Right lobe of liver (tissue), 4 donors: ENCODE measurements at regions not wholly inside any gene's neighbourhood (a gene's known extent, or its start where the extent isn't known, plus 50 kb on each side); places are given as distances from the start of the nearest gene placed in this dataset.

Experiments
- CTCF ChIP-seq, 4 donors: fragments of 200-600 bp in 3 of 4; fragments of 450-650 bp in 1 of 4; IDR thresholded peaks; one replicate each; pipeline versions ENCODE4 v1.5.1 to v1.8.0; 2016 to 2022; ENCODE audit warnings: antibody characterized with exemption in 4 of 4, mild to moderate bottlenecking in 2 of 4
- POLR2A ChIP-seq: fragments of 450-650 bp; IDR thresholded peaks from one replicate; pipeline ENCODE4 v1.6.1; 2017; ENCODE audit warnings: antibody characterized with exemption, mild to moderate bottlenecking
- donor health status: DM: no; HTN: no; CAD: no.
- donor health status: DM: no; HTN: no; CAD: no.
- donor health status: DM: no; HTN: yes; CAD: no.

- no peak for TF ChIP-seq CTCF (IDR thresholded peaks at IDR 0.05)
- no peak for TF ChIP-seq POLR2A
Observed at GRCh38 chr6:95145457-95145856, 431.9 kb upstream of the MANEA start.
